HG02678 (cell line): ENCODE measurements at regions not wholly inside any gene's neighbourhood (a gene's known extent, or its start where the extent isn't known, plus 50 kb on each side); places are given as distances from the start of the nearest gene placed in this dataset.

Experiments
- ATAC-seq: cut with Tn5 transposase; IDR thresholded peaks from one replicate; pipeline ENCODE4 v1.9.1; 2021; ENCODE audit warnings: mild to moderate bottlenecking, moderate library complexity; ENCODE audit not compliant: unreplicated experiment

- ATAC-seq, result no peak
Observed at GRCh38 chr7:106166651-106167342, 54.7 kb upstream of the SYPL1 start.

DNA sequence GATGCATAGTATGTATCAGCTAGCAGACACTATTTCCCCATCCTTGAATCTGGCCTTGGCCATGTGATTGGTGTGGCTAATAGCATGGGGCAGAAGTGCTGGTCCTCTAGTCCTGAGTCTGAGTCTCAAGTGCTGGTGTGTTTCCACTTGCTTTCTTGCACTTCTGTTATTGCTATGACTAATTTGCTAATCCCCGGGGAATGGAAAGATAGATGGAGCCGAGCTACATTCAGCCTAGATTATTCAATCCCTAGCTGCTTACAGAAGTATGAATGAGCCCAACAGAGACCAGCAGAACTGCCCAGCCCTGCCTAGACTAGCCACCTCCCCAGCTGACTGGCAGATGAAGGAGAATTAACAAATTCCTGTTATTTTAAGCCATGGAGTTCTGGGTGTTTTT lies 53.2 kb upstream of the SYPL1 start:
- ATAC-seq, result no peak

- no peak for ATAC-seq
Observed at GRCh38 chr7:106163257-106163656, 51.1 kb upstream of the SYPL1 start.
